ENCODE measurements at regions not wholly inside any gene's neighbourhood (a gene's known extent, or its start where the extent isn't known, plus 50 kb on each side); places are given as distances from the start of the nearest gene placed in this dataset.
"Not testable (repeated sequence)": the region's sequence is repeated elsewhere in the genome, so short reads cannot be mapped to it uniquely, and the experiment has no call there.

DNA sequence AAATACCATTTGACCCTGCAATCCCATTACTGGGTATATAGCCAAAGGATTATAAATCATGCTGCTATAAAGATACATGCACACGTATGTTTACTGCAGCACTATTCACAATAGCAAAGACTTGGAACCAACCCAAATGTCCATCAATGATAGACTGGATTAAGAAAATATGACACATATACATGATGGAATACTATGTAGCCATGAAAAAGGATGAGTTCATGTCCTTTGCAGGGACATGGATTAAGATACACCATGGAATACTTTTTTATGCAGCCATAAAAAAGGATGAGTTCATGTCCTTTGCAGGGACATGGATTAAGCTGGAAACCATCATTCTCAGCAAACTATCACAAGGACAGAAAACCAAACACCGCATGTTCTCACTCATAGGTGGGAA is 226.8 kb upstream of the CTNND2 start:
- not testable (repeated sequence) for DNase-seq (ENCODE audit: low spot score)

DNA sequence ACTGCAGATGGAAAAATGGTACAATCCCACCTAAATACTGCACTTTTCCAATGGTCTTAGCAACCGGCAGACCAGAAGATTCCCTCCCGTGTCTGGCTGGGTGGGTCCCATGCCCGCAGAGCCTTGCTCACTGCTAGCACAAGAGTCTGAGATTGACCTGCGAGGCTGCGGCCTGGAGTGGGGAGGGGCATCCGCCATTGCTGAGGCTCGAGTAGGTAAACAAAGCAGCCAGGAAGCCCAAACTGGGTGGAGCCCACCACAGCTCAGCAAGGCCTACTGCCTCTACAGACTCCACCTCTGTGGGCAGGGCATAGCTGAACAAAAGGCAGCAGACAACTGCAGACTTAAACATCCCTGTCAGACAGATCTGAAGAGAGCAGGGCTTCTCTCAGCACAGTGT is 221.6 kb upstream of the CTNND2 start:
- no peak for DNase-seq (ENCODE audit: low spot score)

DNA sequence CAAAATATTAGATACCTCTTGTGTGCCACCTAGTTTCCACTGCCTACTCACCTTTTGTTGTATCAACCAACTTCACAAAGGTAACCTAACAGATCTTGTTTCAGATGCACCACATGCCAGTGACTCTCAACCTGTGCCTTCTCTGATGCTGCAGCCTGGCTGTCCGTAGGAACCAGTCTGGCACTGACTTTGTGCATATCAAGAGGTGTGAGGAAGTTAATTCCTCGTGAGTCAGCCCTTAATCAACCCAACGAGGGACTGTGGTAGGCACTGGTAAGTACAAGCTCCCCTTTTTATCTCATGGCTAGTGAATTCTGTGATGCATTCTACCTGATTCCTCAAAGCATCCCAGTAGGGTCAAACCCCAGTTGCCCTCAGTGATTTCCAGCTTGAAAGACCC is 215.4 kb upstream of the CTNND2 start:
- no peak for DNase-seq (ENCODE audit: low spot score)

DNA sequence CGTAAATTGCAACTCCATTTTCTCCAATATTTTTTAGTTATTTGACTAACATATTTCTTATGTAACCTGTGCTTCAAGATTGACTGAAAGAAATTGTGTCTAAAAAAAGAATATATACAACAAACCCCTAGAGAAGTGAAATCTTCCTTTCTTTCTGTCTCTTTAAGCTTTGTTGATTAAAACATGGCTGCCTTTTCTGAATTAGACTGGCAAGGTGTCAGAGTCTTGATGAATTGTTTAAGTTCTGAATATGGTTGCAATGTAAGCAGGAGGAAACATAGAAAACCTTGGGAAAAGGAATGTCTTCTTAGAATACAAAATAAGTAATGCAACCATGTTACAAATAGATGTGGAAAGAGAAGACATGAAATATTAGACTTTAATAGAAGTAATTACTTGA is 209.8 kb upstream of the CTNND2 start:
- DNase-seq (ENCODE audit: low spot score), result no peak

DNA sequence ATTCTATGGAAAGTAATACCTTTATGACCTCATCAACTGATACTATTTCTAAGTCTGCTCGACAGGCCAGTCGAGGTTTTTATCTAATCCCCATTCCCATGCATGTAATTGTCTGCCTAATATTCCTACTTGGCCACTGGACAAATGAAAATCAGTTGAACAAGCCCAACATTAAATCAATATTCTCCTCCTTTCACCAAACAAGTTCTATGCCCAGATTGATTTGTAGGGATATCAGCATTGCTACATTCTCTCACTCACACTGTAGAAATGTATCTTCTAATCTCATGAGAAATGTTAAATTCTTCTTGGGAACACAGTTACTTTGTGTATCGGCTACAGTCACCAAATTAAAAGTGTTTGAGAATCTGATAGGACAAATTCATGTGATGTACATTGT is 208.8 kb upstream of the CTNND2 start:
- DNase-seq (ENCODE audit: low spot score), result no peak

DNA sequence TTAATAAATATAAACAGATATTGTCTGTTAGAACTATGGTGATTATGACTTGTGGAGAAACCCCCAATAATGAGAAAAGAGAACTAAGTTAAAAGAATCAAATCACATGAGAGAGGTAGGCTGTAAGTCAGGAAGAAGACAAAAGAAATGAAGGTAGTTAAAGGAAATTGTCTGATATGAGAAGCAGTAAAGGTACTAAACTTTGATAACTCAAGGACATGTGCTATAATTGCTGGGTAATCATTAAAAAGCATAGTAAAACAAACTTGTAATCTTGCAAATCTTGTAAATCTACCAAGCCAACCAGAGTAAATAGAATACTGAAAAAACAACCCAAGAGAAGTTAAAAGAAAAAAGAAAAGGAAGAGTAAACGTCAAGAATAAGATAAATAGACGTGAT is 207.0 kb upstream of the CTNND2 start:
- DNase-seq (ENCODE audit: low spot score), result no peak

DNA sequence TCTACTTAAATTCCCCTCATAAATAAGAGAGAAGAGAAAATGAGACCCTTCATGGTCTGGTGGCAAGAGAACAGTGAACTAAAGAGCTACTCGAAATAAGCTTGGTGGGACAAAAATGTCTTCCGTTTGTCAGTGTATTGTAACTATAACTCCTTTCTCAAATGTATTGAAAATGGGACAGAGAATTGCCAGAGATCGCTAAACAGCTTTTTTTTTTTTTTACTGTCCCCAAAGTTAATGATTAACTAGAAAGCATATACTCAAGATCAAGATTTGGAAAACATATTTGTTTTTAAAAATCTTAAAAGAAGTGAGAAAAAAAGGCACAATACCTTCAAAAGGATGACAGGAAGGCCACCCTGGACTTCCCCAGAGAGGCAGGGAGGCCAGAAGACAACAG is 206.4 kb upstream of the CTNND2 start:
- DNase-seq (ENCODE audit: low spot score), result no peak

DNA sequence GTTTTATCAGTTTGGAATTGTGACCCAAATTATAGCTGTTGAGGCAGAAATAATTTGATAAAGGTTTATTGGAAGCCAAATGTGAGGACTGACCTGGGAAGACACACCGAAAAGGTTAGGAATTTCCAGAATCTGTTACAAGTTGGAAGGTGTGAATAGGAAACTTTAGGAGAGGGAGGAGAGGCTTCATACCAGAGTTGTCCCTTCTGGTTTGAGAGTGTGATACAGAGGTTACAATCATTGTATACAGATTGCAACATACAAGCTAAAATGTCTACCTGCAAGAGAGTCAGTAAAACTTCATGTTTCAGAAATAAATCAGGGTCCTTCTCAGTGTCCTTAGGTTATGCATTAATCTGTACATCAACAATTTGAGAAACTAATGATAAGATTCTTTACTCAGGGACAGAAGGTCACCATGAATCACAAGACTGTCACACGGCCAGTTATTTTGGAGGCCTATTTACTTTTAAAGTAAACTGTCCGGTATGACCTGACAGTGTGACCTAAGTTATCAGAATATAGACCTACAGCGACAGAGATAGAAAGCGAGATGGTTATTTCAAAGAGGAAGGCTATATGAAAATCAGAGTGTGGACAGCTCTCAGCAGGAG is 204.9 kb upstream of the CTNND2 start:
- DNase-seq (ENCODE audit: low spot score), result no peak

DNA sequence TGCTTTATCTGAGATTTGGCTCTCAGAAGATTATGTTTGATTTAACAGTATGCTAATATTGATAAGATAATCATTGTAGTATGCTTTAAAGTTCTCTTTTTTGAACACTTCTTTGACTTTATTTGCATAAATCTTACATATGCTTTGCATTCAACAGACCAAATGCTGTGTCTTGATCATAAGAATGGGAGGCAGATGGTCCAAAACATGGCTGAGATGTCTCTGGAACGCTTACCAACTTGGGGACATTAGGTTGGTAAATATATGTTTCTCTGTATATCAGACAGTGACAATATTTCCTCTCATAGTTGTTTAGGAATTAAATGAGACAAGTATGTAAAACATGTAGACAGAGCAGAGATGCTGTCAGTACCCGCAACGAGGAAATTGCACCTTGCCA is 197.9 kb upstream of the CTNND2 start:
- no peak for DNase-seq (ENCODE audit: low spot score)

DNA sequence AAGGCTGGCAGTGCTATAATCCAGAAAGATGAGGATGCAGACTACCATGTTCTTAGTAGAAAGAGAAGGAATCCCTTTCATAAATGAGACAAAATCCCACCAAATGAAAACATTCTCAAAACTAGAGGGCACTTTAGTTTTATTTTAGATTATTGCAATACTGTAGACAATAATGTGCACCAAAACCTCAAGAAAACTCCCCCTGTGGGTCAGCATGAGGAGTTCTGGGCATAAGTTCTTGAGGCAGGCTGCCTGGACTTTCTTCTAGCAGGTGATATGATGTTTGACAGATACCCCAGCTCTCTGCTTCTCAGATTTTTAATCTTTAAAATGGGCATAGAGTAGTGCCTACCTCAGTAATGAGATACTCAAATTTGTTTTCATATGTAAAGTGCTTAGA is 196.3 kb upstream of the CTNND2 start:
- DNase-seq (ENCODE audit: low spot score), result no peak

DNA sequence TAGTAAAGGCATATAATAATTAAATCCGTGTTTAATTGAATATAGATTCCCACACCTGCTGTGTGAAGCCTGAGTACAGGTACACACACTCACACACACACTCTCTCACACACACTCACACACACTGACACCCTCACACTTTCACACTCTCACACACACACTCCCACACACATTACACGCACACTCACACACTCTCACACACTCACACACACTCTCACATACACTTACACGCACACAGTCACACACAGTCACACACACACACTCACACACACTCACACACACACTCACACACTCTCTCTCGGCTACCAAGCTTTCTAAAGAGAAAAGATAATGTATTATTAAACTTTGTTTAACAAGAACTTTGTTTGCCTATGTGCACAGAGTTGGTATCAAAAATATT is 195.1 kb upstream of the CTNND2 start:
- DNase-seq (ENCODE audit: low spot score), result no peak

DNA sequence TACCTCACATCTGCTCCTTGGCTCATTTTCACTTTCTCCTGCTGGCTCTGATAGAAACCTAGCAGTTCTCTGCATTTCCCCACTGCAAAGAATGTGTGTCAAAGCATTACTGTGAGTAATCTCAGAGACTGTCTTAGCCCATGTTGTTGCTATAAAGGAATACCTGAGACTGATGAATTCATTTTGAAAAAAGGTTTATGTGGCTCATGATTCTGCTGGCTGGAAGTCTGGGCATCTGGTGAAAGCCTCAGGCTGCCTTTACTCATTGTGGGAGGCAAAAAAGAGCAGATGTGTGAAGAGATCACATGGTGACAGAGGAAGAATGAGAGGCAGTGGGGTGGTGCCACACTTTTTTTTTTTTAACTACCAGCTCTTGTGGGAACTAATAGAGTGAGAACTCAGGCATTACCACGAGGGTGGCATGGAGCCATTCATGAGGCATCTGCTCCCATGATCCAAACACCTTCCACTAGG is 191.6 kb upstream of the CTNND2 start:
- DNase-seq (ENCODE audit: low spot score), result no peak

DNA sequence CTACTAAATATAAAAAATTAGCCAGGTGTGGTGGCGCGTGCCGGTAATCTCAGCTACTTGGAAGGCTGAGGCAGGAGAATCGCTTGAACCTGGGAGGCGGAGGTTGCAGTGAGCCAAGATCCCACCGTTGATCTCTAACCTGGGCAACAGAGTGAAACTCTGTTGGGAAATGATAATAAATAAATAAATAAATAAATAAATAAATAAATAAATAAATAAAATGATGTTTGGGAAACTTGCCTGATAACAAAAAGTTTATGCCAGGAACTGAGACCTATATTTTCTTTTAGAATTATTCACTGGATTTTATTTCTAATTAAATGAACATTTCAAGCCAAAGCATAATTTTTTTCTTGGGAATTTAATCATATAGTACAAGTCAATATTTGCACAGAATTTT is 189.3 kb upstream of the CTNND2 start:
- no peak for DNase-seq (ENCODE audit: low spot score)

DNA sequence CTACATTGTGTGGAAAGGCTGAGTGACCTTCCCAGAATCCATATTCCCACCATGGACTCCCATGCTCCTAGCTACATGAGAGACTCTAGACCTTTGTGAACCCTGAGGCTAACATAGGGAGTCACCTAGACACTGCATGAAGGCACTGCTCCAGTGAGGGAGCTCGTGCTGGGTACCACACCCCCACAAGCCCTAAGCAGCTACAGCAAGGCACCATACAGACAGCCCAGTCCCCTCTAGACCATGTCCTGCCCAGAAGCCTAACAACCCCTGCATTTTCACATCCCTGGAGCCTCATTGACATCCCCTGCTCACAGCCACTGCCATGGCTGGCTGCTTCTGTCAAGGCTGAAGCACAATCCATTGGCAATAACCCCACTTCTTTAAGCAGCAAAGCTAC is 176.5 kb upstream of the CTNND2 start:
- no peak for DNase-seq (ENCODE audit: low spot score)

DNA sequence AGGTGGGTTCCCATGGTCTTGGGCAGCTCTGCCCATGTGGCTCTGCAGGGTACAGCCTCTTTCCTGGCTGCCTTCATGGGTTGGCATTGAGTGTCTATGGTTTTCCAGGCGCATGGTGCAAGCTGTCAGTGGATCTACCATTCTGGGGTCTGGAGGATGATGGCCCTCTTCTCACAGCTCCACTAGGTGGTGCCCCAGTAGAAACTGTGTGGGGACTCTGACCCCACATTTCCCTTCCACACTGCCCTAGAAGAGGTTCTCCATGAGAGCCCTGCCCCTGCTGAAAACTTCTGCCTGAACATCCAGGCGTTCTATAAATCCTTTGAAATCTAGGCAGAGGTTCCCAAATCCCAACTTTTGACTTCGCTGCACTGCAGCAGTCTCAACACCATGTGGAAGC is 174.0 kb upstream of the CTNND2 start:
- not testable (repeated sequence) for DNase-seq (ENCODE audit: low spot score)

DNA sequence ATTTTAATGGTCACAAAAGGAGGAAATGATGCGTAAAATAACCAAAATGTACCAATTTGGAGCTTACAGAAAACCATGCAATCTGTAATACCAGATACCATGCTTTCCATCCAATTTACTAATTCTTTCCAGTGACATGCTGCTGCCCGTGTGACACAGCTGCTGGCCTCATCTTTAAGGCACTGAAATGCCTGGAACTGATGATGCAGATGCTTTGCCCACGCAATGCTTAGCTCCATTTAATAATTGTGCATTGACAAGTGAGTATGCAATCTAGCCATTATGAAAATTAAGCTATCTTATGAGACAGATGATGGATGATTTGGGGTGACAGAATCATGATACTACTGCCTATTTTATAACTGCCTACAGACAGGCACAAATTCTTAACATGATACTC is 169.2 kb upstream of the CTNND2 start:
- DNase-seq (ENCODE audit: low spot score), result no peak

DNA sequence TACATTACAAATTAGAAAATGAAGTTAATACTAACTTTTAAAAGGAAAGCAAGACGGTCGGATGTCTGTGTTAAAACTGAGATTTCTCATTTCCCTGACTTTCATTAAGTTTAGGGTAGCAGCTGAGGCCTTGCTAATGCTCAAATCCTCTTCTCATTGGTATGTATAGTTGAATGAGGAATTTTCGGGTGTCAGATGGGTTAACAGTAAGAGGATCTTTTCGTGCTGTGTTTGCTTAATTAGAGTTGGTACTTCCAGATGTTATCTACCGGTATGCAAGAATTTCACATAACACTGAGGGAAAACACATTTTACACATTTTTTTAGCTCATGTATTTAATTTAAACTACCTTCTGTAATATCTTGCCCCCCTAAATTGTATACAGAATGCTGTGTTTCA is 168.2 kb upstream of the CTNND2 start:
- no peak for DNase-seq (ENCODE audit: low spot score)

DNA sequence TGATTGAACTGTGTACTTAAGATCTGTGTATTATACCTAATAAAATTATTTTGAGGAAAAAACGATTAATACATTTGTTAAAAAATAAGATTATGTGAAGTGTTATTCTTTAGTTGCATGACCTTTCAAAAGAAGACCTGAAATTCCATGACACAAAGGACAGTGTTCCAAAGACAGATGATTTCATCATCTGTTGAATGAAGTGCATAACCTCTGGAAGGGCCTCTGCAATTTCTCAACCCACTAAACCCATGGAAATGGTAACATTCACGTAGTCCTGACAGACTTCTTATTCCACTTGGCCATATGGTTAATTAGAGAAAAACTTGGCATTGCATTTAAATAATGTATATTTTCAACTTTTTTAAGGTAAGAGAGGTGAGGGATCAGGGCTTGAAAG is 167.2 kb upstream of the CTNND2 start:
- DNase-seq (ENCODE audit: low spot score), result no peak

DNA sequence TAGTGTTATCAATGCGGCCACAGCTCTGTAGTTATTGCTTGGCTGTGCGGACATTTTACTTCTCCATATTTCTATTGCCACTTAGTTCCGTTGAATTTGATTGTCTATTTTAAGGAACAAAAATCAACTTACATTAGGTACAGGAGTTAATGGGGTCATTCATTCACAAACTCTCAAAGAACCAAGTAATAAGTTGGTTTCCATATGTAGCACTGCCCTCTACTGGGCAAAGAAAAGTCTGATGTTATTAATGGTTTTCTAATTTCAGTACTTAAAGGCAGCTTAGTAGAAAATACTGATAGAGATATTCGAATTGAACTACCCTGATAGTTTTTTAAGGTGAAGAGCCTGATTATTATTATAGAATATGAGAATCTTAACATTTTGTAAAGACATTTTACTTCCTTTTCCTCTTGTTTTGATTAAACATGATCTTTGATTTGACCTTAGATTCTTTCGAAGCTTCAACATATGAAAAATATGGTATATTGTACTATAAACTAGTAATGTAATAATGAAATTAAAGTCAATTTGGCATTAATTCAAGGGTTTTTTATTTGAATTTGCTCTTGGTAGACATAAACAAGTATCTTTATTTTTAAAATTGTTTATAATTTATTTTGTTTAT is 119.5 kb upstream of the CTNND2 start:
- no peak for DNase-seq (ENCODE audit: low spot score)

DNA sequence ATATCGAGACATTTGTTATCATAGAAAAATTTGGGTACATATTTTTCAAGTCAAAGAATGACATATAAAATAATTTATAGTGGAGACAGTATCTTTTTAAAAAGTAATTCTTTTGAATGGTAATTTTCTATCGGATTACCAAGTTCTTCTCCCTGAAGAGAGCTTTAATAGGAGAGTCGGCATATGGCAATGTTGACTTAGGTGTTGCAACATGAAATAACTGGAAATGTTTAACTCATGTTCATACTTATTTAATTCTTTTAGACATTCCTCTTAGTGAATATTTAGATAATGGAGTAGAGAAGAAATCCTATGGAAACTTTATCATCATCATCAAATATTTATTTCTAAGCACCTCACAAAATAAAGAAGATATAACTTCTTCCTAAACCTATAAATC is 118.2 kb upstream of the CTNND2 start:
- DNase-seq (ENCODE audit: low spot score), result no peak

DNA sequence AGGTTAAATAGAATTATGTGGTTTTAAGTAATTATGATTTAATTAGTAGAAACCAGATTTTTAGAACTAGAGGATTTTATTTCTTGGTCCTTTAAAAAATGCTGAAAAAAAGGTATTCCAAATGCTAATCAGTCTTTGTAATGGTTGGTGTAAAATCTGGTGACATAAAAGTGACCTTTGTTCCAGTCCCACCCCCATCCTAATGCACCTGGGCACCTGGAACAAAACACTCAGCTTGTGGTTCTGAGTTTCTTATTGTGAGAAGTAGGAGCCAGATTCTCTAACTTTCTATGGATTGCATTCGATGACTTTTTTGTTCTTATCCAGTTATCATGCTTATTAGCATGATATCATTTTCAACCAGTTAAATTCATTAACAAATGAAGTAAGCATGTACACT is 115.1 kb upstream of the CTNND2 start:
- DNase-seq (ENCODE audit: low spot score), result no peak

DNA sequence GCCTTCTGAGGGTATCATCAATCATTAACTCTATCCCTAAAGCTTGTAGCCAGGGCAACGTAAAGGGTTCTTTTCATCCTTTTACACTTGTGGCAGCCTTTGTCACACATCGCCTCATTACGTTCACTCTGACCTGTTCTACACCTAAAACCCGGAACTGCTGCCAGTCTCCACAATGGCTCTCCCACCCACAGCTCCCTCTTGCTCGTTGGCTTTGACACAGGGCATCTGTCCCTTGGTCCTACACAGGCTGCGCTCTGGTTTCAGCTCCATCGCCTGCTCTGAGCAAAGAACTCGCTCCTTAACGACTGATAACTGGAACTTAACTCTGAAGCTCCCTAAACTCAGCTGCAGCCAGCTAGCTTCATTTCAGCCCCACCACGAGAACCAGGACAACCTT is 112.8 kb upstream of the CTNND2 start:
- no peak for DNase-seq (ENCODE audit: low spot score)

DNA sequence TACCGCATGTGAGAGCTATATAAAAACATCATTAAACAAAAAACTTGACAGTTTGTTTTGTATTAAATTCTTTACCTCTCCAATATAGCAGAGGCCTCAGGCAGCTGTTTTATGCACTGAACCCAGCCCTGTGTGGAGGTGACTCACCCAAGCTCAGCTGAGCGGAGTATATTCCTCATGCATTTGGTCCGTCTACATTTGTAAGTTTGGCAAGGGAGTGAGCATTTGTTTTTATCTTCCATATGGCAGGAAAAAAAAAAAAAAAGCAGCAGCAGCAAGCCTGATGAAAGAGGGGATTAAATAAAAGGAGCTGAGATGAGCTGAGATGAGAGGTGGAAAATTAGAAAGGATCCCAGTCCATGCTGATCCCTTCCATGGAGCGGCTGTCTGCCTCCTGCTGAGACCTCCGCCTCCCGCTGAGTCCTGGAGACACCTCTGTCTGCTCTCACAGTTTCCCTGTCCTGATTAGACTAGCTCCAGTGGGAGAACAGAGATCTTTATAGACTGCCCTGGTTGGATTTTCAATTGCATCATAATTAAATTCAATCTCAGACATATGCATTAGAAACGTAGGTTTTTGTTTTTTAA is 112.0 kb upstream of the CTNND2 start:
- DNase-seq (ENCODE audit: low spot score), result no peak

DNA sequence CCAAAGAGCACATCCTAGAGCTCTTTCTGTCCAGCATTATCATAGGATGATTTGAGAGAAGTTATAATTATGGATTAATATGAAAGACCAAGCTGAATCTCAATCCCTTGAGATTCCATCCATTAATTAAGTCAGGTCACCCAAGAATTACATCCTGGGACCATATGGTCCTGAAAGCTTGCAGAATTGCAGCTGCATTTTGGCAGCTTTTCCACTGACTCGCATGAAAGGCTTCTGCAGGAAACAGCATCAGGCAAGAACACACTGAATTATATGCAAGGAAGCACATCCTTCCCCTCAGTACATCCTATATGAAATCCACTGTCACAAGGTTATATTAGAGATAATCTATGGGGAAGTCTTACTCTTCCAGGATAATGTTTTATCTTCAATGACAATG is 109.1 kb upstream of the CTNND2 start:
- no peak for DNase-seq (ENCODE audit: low spot score)
